Hindlimb muscle (tissue), 1 donor: ENCODE measurements at regions not wholly inside any gene's neighbourhood (a gene's known extent, or its start where the extent isn't known, plus 50 kb on each side); places are given as distances from the start of the nearest gene placed in this dataset.

ENCODE experiments used
- DNase-seq: peaks from one replicate; pipeline ENCODE4 v3.0.0-alpha.2; 2013

GRCh38 chr12:19018302-19018970 is 111.1 kb upstream of the PLEKHA5 start:
- DNase-seq: no peak

DNA sequence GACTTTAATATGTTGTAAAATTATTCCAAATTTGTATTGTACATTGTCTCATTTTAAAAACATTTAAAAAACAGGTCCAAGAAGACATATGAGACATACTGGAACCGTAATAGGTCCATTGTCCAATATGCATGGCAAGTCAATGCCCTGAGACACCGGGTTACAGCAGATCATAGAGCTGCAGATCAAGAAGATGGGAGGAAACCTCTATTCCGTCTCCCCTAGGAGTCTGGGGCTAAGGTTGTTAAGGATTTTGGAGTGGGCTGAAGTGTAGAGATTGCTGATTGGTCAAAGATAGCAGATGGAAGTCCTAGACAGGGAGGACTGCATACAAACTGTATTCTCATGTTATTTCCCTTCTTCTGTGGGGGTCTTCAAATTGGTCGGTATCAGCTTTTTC is 108.3 kb upstream of the PLEKHA5 start:
- DNase-seq: no peak

GRCh38 chr12:19021646-19022045 is 107.9 kb upstream of the PLEKHA5 start:
- DNase-seq: no peak

DNA sequence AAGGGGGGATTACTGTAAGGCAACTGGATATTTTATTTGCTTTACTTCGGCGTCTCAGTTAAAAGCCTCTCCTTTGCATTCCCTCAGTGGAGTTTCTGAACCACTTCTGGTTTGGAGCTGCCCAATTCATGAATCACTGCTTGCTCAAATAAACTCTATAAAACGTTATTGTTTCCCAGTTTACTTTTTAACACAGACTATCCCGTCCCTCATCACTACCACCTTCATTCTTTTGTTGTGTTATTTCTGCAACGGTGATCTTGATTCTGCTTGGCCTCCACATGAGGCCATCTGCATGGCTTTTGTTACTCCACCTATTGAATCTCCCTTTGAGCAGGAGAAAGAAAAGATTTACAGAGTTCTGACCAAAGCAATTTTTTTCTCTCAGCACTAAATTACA is 104.0 kb upstream of the PLEKHA5 start:
- DNase-seq: no peak

GRCh38 chr12:19026034-19026433 is 103.5 kb upstream of the PLEKHA5 start:
- no peak for DNase-seq

DNA sequence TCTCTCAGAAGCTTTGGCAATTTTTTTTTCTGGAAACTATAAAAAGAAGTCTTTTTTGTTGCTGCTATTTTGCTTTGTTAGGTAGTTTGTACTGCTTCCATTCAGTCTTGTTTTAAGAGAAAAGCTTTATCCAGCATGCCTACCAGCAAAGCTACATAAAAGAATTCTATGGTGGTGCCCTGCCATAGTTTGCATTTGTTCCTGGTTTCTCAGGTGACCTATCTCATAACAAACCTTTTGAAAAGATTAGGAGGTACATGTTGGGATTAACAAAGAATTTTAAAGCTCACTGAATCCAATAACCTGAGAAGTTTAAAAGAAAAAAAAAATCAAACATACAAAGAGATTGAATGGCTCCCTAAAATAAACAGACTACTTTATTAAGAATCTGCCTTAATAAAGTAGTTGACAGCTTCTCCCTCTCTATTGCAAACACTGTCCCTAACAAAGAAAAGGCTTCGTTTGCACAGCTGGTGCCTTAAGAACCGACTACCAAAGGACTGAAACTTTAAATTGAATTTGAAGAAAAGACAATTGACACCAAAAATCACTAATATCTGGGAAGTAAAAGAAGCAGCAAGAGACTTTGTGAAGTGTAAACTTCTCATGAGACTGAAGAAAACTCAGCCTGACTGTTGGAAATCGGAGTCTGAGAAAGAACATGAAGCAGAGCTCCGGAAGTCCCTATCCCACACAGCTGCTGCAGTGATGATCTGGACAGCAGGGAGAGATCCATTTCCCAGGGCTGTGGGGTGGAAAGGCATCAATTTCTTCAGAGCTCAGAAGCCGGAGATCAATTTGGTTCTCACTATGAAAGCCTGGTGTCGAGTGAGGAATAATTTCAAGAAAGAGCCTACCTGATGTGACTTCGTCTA is 102.7 kb upstream of the PLEKHA5 start:
- DNase-seq: peak; percentile 23

DNA sequence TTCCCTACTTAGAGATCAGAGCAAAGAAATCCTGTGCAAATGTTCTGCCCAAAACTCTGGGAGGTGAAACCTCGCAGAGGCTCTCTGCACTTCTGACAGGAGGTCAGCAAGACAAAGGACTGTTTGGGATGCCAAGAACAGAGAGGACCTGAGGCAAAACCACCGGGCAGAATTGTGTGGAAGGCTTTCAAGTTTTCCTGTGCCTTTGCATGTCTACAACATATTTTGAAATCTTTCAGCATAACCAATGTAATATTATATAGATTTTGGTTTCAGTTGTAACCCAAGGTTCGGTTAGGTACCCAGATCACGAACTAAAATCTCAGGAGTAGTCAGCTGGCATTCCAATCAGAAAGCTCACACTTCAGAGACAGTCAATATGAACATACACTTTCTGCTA is 99.4 kb upstream of the PLEKHA5 start:
- no peak for DNase-seq

- no peak for DNase-seq
Observed at GRCh38 chr12:19030603-19031002, 98.9 kb upstream of the PLEKHA5 start.

- DNase-seq: no peak
Observed at GRCh38 chr12:19031032-19031431, 98.5 kb upstream of the PLEKHA5 start.

DNA sequence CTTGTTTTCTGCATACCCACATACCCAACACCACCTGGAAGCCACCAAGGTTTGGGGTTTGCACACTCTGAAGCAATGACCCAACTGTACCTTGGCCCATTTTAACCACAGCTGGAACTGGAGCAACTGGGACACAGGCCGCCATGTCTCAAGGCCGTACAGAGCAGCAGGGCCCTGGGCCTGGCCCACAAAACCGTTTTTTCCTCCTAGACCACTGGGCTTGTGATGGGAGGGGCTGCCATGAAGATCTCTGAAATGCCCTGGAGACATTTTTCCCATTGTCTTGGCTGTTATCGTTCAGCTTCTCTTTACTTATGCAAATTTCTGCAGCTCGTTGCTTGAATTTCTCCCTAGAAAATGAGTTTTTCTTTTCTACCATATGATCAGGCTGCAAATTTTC is 96.7 kb upstream of the PLEKHA5 start:
- DNase-seq: no peak

GRCh38 chr12:19033244-19033643 is 96.3 kb upstream of the PLEKHA5 start:
- DNase-seq: no peak

DNA sequence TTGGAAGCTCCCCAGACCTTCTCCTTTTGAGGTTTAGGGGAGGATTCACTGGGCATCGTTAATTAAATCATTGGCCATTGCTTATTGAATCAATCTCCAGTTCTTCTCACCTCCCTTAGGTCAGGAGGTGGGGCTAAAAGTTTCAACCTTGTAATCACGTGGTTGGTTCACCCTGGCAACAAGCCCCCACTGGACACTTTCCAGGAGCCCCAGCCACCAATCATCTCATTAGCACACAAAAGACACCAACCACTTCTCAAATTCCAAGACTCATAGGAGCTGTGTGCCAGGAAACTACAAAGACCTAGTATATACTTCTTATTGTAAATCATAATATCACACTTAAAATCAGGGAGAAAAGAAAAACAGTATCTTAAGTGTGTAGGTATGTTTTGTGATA is 94.6 kb upstream of the PLEKHA5 start:
- no peak for DNase-seq

GRCh38 chr12:19035536-19035935 is 94.0 kb upstream of the PLEKHA5 start:
- DNase-seq: peak; percentile 32

- DNase-seq: no peak
Observed at GRCh38 chr12:19036673-19037357, 92.7 kb upstream of the PLEKHA5 start.

- DNase-seq: peak; percentile 14
Observed at GRCh38 chr12:19038209-19038608, 91.3 kb upstream of the PLEKHA5 start.

DNA sequence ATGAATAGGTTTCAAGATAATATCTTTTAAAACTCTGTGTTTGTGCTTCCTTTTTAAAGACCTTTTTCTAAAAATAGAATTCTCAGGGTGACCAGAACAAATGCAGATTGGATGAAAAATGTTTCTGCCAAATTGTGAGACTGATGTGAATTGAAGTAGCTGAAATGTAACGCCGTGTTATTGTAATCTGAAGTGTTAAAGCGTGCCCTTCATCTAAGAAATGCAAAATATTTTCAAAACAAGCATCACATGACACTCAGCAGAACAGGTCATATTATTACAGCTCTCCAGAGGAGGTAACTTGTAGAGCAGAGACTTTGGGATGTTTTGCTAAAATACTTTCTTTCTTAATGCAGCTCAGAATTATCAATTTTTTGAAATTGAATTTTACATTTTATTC is 90.0 kb upstream of the PLEKHA5 start:
- no peak for DNase-seq

- no peak for DNase-seq
Observed at GRCh38 chr12:19042221-19042620, 87.3 kb upstream of the PLEKHA5 start.

- DNase-seq: no peak
Observed at GRCh38 chr12:19044430-19044829, 85.1 kb upstream of the PLEKHA5 start.

DNA sequence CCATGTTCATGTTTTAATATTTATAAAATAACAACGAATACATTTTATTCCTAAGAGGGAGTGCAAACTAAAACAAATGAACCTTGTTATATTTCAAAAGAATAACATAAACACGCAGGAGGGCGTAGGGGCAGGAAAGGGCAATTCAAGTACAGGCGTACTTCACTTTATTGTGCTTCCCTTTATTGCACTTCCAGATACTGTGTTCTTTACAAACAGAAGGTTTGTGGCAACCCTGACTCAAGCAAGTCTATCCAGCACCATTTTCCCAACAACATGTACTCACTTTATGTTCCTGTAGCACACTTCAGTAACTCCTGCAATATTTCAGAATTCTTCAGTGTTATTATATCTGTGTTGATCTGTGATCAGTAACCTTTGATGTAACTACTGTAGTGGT is 84.6 kb upstream of the PLEKHA5 start:
- DNase-seq: no peak

GRCh38 chr12:19045426-19045825 is 84.1 kb upstream of the PLEKHA5 start:
- DNase-seq: no peak

DNA sequence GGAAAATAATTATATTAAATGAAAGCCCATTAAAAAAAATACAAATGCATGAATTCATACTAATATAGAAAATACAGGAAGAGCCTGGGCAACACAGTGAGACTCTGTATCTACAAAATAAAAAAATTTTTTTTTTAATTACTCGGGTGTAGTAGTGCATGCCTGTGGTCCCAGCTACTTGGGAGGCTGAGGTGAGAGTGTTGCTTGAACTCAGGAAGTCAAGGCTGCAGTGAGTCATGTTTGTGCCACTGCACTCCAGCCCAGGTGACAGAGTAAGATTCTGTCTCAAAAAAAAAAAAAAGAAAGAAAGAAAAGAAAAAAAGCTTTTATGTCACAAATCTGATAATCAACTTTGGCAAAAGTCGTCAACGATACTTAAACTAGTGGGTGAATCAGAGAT is 80.6 kb upstream of the PLEKHA5 start:
- DNase-seq: no peak

DNA sequence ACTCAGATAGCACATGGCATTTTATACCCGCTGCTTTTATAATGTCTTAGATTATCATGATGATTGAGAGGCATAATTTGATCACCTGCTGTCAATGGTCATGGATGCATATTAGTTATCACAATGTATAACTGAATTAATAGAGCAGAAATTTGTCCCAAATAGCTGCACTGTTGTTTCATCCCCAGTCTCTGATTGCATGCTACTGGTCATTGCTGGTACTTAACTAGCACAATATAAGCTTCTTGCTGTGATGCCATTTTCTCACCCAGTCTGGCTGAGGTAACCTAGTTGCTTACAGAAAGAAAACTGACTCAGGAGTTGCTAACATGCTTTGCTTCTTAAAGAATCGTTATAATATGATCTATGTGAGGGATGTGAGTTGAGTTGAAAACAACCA is 76.8 kb upstream of the PLEKHA5 start:
- DNase-seq: no peak

DNA sequence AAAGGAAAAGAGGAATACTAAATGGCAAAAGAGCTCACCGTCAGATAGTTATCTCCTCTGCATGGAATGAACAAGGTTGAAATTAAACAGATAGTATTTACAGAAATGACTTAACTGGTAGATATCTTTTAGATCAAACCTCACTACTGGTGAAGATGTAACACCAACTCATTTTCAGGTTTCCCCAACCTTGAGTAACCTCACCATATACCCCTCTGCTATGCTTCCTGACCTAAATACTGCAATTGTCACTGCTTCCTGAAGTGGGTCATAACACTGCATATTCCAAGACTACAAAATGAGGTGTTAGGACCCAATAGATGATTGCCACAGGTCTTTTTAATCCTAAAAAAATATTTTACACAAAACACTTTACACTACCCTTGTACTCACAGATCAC is 76.3 kb upstream of the PLEKHA5 start:
- DNase-seq: no peak

DNA sequence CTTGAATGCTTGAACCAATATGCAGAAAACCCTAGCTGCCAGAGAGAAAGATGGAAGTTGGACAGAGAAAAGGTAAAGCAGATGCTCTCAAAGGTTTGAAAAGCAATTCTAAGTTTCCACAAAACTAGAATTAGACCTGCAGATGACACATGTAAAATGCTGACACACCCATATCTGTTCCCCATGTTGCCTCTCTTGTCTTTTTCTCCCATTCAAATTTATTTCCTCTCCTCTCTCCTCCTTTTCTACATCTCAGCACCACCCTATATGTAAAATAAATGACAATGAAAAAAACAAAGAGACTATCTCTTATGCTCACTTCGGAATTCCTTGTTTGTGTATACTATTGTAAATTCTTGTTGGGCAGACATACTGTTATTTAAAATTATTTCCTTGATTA is 75.5 kb upstream of the PLEKHA5 start:
- no peak for DNase-seq
